NCI-H526 (cell line): ENCODE measurements at regions not wholly inside any gene's neighbourhood (a gene's known extent, or its start where the extent isn't known, plus 50 kb on each side); places are given as distances from the start of the nearest gene placed in this dataset.

Experiments
- DNase-seq, 2 experiments: peaks; one replicate each; lab custom pipeline; 2025; lab: John Stamatoyannopoulos, UW

DNA sequence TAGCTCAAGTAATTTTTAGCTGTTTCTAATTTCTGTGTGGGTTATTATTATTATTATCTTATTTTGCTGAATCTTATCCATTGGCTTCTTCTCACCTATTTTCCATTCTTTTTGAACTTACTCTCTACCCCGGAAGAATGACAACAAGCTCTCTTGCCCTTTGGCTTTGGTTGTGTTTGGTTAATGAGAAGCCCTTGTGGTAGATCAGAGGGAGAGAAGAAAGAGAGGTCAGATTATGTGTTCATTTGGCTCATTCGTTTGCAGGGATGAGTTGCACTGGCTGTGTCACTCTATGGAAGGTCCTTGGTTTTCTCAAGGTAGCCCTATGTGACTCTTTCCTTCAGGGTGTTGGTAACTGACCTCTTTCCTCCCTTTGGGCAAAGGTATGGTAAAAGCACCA lies 391.9 kb downstream of the LMO4 start:
- DNase-seq: no peak

DNA sequence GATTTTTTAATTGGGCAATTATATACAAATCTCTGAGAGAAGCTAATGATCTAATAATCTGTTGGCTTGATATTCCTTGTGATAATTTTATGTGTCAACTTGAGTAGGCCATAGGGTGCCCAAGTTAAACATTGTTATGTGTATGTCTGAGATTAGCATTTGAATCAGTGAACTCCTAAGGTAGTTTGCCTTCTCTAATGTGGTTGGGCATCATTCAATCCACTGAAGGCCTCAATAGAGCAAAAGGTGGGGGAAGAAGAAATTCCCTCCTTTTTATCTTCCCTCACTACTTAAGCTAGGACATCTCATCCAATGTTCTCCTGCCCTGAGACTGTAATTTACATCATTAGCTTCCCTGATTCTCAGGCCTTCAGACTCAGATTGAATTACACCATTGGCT lies 394.5 kb downstream of the LMO4 start:
- DNase-seq: no peak

DNA sequence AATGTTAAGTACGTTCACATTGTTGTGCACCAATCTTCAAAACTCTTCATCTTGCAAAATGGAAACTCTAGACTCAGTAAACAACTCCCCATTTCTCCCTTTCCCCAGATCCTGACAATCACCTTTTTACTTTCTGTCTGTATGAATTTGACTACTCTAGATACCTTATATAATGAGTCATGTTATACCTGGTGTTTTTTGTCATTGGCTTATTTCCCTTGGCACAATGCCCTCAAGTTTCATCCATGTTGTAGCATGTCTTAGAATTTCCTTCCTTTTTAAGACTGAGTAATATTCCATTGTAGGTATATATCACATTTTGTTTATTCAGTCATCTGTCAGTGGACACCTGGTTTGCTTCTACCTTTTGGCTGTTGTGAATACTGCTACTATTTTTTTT lies 399.5 kb downstream of the LMO4 start:
- no peak for DNase-seq

DNA sequence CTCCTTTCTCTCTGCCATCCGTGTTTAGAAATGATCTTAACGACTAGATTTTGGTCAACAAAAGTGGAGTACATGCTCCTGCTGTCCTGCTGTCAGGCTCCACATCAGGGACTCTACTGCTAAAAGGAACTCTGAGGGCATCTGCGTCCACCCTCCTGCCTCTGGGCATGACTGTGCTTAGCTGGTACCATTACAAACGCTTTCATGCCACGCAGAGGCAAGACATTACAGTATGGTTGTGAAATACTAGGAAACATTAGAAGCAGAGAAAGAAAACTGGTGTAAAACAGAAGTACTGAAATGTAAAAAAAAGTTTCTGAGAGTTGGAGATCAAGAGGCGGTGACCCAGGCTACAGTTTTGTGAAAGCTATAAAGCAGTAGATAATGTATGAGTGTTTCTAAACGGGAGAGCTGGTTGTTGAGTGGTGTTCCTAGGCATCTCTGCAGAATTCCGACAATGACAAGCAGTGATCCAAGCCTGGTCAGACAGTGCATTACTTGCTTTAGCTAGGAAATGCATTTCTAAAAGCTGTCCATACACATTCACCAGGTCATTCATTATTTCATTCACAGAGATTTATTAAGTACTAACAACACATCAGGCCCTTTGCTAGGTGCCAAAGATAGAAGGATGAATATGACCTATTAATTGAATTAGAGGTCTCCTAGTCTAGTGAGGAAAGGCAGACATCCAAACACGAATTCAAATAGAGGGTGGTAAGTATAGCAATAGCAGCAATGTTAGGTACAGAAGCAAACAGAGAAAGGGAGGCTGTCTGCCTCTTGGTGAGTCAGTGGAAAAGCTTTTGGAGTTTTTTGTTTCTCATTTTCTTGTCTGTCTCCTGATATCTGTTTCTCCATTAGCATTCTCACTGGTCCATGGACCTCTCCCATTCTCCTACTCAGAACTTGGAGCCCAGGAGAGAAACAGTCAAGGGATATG lies 401.9 kb downstream of the LMO4 start:
- no peak for DNase-seq

DNA sequence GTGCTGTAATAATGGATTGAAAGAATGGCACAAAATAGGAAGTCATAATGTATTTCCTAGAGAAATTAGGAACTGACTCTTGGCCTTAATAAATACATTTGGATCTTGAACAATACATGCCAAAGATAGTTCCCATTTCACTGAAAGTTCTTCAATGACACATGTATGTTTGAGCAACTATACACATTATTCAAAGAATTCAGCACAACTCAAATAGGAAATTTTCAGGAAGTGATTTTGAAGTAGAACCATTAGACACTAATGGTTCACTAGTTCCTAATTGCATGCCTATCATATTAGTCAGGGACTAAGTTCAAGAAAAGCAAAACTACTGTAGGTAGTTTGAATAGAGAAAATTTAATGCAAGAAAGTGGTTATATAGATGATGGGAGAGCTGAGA lies 404.7 kb downstream of the LMO4 start:
- no peak for DNase-seq

DNA sequence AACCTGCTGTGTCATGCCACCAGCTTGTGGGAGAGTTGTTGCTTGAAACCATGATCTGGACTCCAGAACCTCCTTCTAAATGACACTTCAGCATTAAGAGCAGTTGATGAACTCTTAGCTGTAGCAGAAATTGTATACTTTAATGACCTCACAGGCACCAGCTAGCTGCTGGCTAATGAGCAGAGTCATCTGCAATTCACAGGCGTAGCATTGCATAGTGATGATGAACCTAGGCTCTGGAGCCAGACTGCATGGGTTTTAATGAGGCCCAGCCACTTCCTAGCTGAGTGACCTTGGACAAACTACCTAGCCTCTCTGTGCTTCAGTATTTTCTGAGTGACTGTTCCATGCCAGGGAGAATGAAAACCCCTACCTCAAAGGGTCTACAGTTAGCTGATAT lies 407.1 kb downstream of the LMO4 start:
- DNase-seq: no peak

DNA sequence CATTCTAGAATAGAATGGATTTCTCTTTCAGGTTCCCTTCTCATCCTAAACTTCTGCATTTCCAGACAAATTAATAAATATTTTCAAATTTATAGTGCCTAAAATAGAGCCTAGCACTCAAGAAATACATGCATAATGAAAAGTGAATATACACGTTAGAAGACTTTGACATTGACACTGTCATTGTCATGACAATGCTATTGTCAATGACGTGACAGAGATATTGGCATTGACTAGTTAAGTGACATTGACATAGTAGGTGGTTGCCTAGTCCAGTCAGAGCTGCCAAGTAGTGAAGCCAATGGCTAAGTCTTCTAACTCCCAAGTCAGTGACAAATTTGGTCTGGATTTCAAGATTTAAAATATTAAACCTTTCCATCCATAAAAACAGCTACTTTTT lies 410.5 kb downstream of the LMO4 start:
- no peak for DNase-seq

DNA sequence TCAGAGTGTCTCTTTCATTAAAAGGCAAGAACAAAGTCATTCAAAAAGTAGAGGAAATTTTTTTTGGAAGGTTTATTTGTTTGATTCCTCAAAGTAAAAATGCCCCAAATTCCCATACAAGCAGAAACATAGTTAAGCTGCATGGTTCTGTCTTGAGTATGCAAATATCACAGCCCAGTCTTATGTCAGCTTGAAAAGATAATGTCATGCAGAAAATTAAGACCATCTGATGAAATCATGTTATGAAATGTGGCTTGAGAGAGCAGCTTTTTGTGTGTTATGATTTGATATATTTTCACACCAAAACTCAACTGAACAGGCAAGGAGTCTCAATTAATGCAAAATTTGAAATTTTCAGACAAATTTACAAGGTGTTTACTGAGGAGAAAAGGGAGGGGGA lies 411.0 kb downstream of the LMO4 start:
- DNase-seq: no peak

DNA sequence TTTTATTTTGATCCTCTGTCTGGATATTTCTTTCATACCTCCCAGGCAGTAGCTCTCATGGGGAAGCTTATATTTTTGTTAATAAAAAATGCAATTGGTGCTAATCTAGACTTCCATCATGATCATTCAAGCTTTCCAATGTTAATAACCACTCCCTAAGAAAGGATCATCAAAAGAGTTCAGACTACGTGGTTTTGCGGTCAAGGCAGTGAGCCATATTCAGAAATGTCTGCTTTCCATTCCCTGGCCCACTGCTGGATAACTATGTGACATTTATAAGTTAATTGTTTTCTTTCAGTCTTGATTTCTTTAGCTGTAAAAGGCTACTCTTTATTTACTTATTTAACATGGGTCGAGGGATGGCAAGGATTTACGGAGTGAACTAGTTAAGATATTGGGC lies 414.6 kb downstream of the LMO4 start:
- DNase-seq: no peak

DNA sequence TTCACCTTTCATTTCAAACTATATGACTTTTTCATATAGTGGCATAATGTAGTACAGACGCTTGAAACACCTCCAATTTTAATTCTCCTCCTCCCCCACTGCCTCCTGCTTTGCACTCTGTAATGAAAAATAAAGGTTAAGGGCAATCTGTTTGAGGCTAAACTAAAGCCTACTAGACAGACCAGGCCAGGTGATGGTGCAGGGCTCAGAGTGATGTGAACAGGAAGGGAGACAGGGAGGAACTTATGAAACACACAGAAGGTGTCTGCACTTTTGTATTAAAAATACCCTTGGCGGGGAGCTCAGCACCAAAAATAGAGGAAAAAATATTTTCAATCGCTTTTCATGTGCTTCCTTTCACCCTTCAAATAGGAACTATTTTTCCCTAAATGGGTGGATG lies 415.4 kb downstream of the LMO4 start:
- DNase-seq: no peak

DNA sequence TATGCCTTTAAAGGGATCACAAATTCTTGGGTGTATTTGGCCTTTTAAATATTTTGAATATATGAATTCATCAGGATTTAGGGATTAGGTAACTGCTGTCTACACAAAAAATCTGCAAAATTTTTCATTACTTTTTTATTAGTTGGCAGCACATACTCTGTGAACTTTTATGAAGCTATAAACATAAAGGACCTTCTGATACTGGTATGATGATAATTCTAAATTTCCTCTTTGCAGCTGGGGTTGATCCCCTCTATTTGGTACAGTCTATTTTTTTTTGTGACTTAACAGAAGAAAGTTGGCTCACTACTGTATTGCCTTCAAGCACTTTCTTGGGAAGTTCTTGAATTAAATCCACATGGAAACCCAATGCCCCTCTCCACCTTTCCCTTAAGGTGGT lies 416.1 kb downstream of the LMO4 start:
- DNase-seq: no peak

DNA sequence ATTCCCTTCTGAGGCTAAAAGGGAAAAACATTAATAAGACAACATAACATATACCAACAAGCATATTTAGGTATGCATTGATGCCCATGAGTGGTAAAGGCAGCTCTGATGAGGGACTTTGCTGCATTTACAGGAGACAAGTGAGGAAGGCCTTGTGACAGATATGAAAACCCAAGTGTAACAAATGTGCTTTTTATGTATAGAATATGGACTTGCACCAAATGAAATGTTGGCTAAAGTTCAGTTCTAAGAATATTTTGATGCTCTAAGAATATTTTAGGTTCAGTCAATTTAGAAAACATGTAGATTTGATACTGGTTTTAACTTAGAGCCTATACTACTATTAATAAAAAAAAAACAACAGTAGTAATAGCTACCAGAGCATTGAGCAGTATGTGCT lies 424.7 kb downstream of the LMO4 start:
- DNase-seq: no peak

DNA sequence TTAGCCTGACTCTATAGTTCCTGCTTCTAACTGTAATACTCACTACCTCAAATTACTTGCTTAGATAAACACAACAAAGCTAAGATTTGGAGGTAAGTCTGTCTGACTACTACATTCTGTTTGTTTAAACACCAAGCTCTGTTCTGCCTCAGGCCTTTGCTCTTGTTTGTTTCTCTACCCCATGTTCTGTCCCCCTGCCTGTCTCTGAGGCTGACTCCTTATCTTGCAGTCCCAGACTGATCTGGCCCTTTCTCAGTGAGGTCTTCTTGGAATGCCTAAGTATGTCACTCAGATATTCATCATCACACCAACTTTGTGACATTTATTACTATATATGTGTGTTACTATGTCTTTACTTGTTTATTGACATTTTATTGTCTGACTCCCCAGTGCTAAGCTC lies 425.5 kb downstream of the LMO4 start:
- DNase-seq: no peak

DNA sequence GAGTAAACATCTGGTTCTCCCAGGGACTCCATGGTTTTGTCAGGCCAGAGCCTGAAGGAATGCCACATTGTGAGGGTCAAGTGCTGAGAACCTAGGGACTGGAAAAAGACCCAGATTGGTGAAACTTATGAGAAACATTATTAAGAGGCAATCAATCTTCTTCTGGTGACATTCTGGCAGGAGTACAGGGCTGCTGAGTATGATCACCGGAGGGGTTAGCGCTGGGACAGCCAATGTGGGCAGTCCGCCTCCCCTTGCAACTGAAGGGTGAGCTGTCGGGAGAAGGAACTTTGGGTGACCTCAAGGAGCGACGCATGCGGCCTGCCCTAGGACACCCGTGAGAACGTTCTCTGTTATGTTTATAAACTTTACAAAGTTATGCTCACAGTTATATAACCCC lies 429.0 kb downstream of the LMO4 start:
- DNase-seq: no peak

DNA sequence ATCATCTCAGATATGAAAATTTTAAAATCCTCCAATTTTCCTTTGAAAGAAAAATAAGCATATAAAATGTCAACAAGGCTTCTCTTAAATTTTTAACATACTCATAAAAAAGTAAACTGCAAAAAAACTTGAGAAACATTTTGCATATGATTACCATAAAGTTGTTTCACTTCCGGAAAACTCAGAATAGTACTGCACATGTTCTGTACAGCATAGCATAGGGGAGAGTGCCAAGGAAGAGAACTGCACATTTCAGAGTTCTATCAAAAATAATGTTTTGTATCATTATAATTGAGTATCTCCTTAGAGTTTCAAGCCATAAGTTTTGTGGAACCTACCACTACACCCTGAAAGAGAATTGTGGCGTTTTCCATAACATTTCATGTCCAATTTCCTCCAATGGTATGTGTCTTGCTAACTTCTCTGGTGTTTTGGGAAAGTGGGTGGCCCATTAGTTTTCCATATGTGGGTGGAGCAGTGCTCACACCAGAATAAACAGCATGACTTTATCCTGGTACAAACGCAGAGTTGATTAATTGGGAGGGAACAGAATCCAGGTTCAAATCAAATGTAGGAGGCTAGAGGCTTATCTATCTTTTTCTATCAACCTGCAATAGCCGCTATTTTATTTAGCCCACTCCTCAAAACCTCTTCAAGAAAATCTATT lies 430.9 kb downstream of the LMO4 start:
- DNase-seq: no peak

DNA sequence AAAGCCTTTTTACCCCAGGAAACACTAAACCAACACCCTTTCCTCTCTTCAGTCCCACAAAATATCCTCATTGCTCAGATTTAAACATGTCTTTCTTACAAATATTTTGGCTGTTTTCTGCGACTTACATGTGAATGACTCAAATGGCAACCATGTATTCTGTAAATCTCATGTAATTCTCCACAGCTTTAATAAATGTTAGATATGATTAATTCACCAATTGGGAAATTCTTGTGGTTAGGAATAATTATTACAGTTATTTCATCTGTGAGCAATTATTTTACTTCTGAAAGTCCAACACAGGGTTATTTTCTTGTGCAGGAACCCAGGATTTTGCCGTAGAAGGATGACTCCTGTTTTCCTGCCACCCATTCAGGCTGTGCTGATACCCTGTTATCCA lies 431.5 kb downstream of the LMO4 start:
- no peak for DNase-seq

DNA sequence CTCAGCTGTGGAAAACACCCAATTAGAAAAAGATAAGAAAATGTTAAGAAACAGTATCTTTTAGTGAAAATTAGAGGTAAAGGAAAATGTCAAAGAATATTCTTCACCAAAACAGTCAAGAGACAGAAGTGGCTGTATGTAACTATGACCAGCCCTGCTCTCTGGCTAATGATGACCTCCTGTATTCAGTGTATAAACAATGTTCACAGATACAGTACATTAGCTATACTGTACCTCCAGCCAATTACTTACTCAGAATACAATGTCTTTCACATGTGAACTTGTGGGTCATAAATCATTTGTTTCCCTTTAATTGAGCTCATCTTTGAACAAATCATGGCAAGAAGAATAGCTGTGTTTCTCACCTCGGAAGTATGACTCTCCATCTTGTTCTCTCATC lies 432.0 kb downstream of the LMO4 start:
- DNase-seq: no peak

DNA sequence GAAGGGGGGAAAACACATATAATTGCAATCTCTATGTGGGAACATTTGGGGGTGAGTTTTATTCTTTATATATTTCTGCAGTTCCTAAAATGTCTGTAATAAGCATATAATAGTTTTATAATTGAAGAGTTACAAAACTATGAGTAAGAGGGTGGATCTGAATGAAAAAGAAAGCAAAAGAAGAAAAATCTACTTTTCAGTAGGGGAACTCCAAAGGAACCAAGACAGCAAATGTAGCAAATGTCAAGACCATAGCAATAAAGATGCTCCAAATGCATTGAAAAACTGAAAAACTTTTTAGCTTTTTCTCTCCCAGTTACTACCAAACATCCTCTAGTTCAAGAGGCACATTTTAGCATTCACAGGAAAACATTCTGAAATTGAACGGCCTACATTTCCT lies 434.8 kb downstream of the LMO4 start:
- no peak for DNase-seq

DNA sequence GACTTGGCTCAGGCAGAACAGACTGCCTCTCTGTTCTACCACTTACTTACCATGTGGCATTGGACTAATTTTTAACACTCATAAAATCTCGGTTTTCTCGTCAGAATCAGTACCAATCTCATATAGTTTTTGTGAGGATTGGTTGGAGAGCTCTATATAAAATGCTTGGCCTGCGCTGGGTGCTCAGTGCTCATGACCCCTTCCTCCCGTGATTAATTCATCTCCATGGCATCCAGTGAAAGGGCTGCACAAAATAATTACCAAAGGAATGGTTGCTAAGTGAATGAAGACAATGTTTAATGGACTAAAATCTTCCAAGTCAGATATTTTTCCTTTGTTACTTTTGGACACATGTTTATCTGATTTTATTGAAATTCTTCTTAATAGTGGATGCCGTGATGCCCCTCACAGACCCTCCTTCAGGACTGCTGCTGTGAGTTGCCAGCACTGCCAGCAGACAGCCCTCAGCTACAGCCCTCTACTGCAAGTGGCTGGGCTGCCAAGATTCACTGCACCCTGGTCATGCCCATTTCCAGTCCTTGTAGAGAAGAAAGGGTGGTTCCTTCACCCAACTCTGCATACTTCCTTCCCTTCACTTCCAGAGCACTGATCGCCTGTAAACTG lies 436.5 kb downstream of the LMO4 start:
- DNase-seq: no peak

DNA sequence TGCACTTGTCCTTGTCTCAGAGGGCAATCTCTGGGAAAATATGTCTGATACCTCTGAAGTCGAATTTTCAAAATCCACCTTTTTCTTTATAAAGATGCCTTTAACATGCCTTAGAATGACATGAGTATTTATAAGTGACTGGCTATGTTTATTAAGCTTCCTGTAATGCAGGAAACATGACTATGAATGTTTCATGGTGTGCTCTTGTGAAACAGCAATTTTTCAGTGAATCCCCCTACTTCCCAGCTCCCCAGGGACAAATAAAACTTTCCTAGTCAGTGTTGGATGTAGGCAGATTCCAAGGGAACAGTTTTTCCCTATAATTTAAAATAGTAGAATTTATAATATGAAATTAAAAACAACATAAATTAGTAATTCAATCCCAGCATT lies 437.0 kb downstream of the LMO4 start:
- DNase-seq: no peak

DNA sequence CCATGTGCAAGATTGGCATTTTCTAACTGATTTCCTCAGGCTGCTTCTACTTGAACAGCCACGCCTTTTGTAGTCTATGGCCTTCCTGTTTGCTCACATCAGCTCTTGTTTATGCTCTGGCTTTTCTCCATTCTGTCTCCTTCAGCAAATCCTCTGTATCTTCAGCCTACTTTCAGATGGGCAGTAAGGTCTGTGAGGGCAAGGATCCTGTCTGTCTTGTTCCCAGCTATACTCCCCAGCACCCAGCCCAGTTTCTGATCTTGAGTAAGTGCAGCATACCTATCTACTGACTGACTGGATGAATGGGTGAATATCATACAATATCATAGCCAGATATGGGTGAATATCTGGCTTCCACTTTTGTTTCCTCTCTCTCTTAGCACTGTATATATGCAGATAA lies 438.1 kb downstream of the LMO4 start:
- DNase-seq: no peak

DNA sequence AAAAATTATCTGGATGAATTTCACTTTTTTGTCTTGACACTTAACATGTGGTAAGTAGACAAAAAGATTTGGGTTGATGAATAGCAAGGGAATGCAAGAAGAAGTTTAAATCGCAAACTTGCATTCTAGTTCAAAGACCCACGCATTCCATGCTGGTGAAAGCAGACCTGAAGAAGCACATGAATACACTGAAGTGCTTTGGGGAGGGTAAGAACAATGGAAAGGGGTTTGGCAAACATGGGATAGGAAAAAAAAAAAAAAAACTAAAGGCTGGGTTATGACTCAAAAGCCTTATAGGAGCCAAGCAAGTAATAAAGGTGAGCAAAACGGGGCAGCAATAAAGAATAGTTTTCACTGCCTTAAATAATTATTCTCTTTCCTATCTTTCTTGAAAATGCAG lies 450.2 kb downstream of the LMO4 start:
- no peak for DNase-seq

DNA sequence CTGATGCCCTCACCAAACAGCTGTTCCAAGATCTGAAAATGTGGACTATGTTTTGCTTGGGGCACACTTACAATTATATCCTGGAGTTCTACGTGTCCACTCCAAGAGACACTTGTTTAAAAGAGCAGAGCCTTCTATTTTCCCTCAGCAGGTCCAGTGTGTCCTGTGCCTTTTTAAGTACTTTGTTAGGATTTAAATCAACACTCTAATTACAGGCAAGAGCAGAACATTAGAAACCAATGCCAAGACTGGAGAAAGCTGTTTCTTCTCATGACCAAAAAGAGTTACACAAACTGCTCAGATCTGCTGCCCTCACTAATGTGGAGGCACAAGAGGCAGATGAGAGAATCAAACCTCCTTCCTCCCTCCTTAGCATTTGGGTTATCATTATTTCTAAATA lies 452.9 kb downstream of the LMO4 start:
- no peak for DNase-seq
